SK-N-SH treated with all-trans-retinoic acid at 6 μM for 48 hours (cell line): ENCODE measurements at regions not wholly inside any gene's neighbourhood (a gene's known extent, or its start where the extent isn't known, plus 50 kb on each side); places are given as distances from the start of the nearest gene placed in this dataset.
"Not testable (repeated sequence)": the region's sequence is repeated elsewhere in the genome, so short reads cannot be mapped to it uniquely, and the experiment has no call there.

ENCODE experiments used
- ATAC-seq: fragments of 200-7000 bp; cut with Tn5 transposase; 3 replicates; pipeline ENCODE4 v1.9.1; 2020; ENCODE audit warnings: mild to moderate bottlenecking, moderate library complexity
- ARNTL ChIP-seq: fragments of 450-650 bp; formaldehyde crosslinking; IDR thresholded peaks from 2 replicates; pipeline ENCODE4 v1.5.0; 2020; ENCODE audit warnings: low read depth, mild to moderate bottlenecking, moderate library complexity, borderline replicate concordance
- BACH2 ChIP-seq: fragments of 250-450 bp; sonication (Bioruptor Pico); IDR thresholded peaks from 2 replicates; pipeline ENCODE4 v1.9.0; 2021; ENCODE audit warnings: mild to moderate bottlenecking, borderline replicate concordance
- CREB5 ChIP-seq: fragments of 250-450 bp; sonication (Bioruptor Pico); IDR thresholded peaks from 2 replicates; pipeline ENCODE4 v1.5.1; 2020; ENCODE audit warnings: low read depth, mild to moderate bottlenecking, moderate library complexity
- CSDC2 ChIP-seq: fragments of 250-450 bp; sonication (Bioruptor Pico); IDR thresholded peaks from 2 replicates; pipeline ENCODE4 v1.5.0; 2020; ENCODE audit warnings: mild to moderate bottlenecking, moderate library complexity
- ESRRG ChIP-seq: fragments of 250-450 bp; sonication (Bioruptor Pico); IDR thresholded peaks from 2 replicates; pipeline ENCODE4 v1.6.1; 2021; ENCODE audit warnings: mild to moderate bottlenecking
- GLIS3 ChIP-seq: fragments of 250-450 bp; sonication (Bioruptor Pico); IDR thresholded peaks from 2 replicates; pipeline ENCODE4 v1.5.0; 2020; ENCODE audit warnings: mild to moderate bottlenecking, moderate library complexity
- ISL1 ChIP-seq: fragments of 250-450 bp; sonication (Bioruptor Pico); IDR thresholded peaks from 2 replicates; pipeline ENCODE4 v2.1.2; 2022; ENCODE audit warnings: mild to moderate bottlenecking, moderate library complexity
- OSR1 ChIP-seq: fragments of 250-450 bp; sonication (Bioruptor Pico); IDR thresholded peaks from 2 replicates; pipeline ENCODE4 v1.8.0; 2022; ENCODE audit warnings: moderate library complexity, mild to moderate bottlenecking, inconsistent platforms
- PATZ1 ChIP-seq: fragments of 250-450 bp; sonication (Bioruptor Pico); IDR thresholded peaks from 2 replicates; pipeline ENCODE4 v1.8.0; 2020; ENCODE audit warnings: mild to moderate bottlenecking, moderate library complexity, borderline replicate concordance
- POU6F1 ChIP-seq: fragments of 250-450 bp; sonication (Bioruptor Pico); IDR thresholded peaks from 2 replicates; pipeline ENCODE4 v1.8.0; 2021; ENCODE audit warnings: low read depth, mild to moderate bottlenecking, moderate library complexity, borderline replicate concordance
- PPARA ChIP-seq: fragments of 250-450 bp; sonication (Bioruptor Pico); IDR thresholded peaks from 2 replicates; pipeline ENCODE4 v1.5.0; 2020; ENCODE audit warnings: mild to moderate bottlenecking, borderline replicate concordance
- RARB ChIP-seq: fragments of 250-450 bp; sonication (Bioruptor Pico); IDR thresholded peaks from 2 replicates; pipeline ENCODE4 v1.8.0; 2021; ENCODE audit warnings: mild to moderate bottlenecking, moderate library complexity
- SNAI2 ChIP-seq: fragments of 250-450 bp; sonication (Bioruptor Pico); IDR thresholded peaks from 2 replicates; pipeline ENCODE4 v1.5.0; 2020; ENCODE audit warnings: mild to moderate bottlenecking, moderate library complexity
- TCF4 ChIP-seq: fragments of 250-450 bp; sonication (Bioruptor Pico); IDR thresholded peaks from 2 replicates; pipeline ENCODE4 v1.8.0; 2021; ENCODE audit warnings: mild to moderate bottlenecking, moderate library complexity, borderline replicate concordance
- TOX ChIP-seq: fragments of 250-450 bp; sonication (Bioruptor Pico); IDR thresholded peaks from 2 replicates; pipeline ENCODE4 v1.8.0; 2021; ENCODE audit warnings: mild to moderate bottlenecking, moderate library complexity, borderline replicate concordance
- TSHZ2 ChIP-seq: fragments of 250-450 bp; sonication (Bioruptor Pico); IDR thresholded peaks from 2 replicates; pipeline ENCODE4 v1.5.0; 2020; ENCODE audit warnings: mild to moderate bottlenecking, moderate library complexity
- ZC3H10 ChIP-seq: fragments of 250-450 bp; sonication (Bioruptor Pico); IDR thresholded peaks from 2 replicates; pipeline ENCODE4 v1.5.1; 2021; ENCODE audit warnings: mild to moderate bottlenecking, moderate library complexity
- ZFP3 ChIP-seq: fragments of 250-450 bp; sonication (Bioruptor Pico); IDR thresholded peaks from 2 replicates; pipeline ENCODE4 v1.5.0; 2020; ENCODE audit warnings: mild to moderate bottlenecking, moderate library complexity
- ZNF565 ChIP-seq: fragments of 450-650 bp; formaldehyde crosslinking; conservative IDR thresholded peaks from 2 replicates; pipeline ENCODE4 v1.5.0; 2020; ENCODE audit warnings: low read depth, mild to moderate bottlenecking, moderate library complexity
- ZNF70 ChIP-seq: fragments of 450-650 bp; formaldehyde crosslinking; IDR thresholded peaks from 2 replicates; pipeline ENCODE4 v1.5.0; 2020; ENCODE audit warnings: mild to moderate bottlenecking, moderate library complexity
- ZNF8 ChIP-seq: fragments of 450-650 bp; formaldehyde crosslinking; IDR thresholded peaks from 2 replicates; pipeline ENCODE4 v1.5.0; 2020; ENCODE audit warnings: mild to moderate bottlenecking, moderate library complexity

GRCh38 chr13:78121001-78121400 is 202.4 kb upstream of the EDNRB start (continued):
- TF ChIP-seq GLIS3 (CRISPR knock-in tag): no peak
- TF ChIP-seq CSDC2 (CRISPR knock-in tag): no peak
- TF ChIP-seq ARNTL (CRISPR knock-in tag): no peak
- no peak for TF ChIP-seq TSHZ2
- no peak for TF ChIP-seq TOX (CRISPR knock-in tag)
- TF ChIP-seq POU6F1 (CRISPR knock-in tag): no peak

- not testable (repeated sequence) for ATAC-seq
Measured at GRCh38 chr13:78120144-78120543, 201.5 kb upstream of the EDNRB start.

GRCh38 chr13:78117070-78117469 is 198.4 kb upstream of the EDNRB start:
- ATAC-seq: not testable (repeated sequence)

- no peak for ATAC-seq
- TF ChIP-seq OSR1 (CRISPR knock-in tag) (no peak), ZNF70 (CRISPR knock-in tag) (no peak), BACH2 (CRISPR knock-in tag) (no peak), GLIS3 (CRISPR knock-in tag) (no peak)
- TF ChIP-seq, all 23 proteins: peak for 0
Measured at GRCh38 chr13:78105656-78106055, 187.0 kb upstream of the EDNRB start.

GRCh38 chr13:78103936-78104335 is 185.3 kb upstream of the EDNRB start:
- TF ChIP-seq TSHZ2 (no peak), PATZ1 (CRISPR knock-in tag) (no peak), BACH2 (CRISPR knock-in tag) (no peak), ZFP3 (no peak), TOX (CRISPR knock-in tag) (no peak), ZNF70 (CRISPR knock-in tag) (no peak), SNAI2 (CRISPR knock-in tag) (no peak), ZC3H10 (no peak), ARNTL (CRISPR knock-in tag) (no peak), PPARA (CRISPR knock-in tag) (no peak), ESRRG (CRISPR knock-in tag) (no peak), RARB (no peak), ZNF8 (CRISPR knock-in tag) (no peak), CSDC2 (CRISPR knock-in tag) (no peak), TCF4 (CRISPR knock-in tag) (no peak), POU6F1 (CRISPR knock-in tag) (no peak), CREB5 (CRISPR knock-in tag) (no peak), ZNF565 (no peak), ISL1 (CRISPR knock-in tag) (no peak)
- ATAC-seq: no peak
